ENCODE measurements at regions not wholly inside any gene's neighbourhood (a gene's known extent, or its start where the extent isn't known, plus 50 kb on each side); places are given as distances from the start of the nearest gene placed in this dataset.
A peak's percentile ranks its signal among the peaks of the same experiment; 100 is the strongest.

DNA sequence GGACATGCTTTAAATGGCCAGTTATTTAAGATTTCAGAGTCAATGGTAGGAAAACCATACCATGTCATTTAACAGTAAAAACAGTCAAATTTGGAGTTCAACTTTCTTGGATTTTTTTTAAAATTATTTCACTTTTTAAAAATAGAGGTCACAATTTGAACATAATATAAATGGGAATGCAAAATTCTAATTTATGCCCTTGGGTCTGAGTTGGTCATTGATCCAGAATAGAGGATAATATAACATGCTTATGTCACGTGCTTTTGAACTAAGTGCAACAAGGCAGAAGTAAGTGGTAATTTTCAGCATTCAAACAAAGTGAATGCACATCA lies 113.1 kb upstream of the SLC35F3 start:
- peaks cover 22% of the 10 kb centered on the region for H3K9me3 ChIP-seq (ENCODE audit: control insufficient read depth, low read length)
- no peaks in the 10 kb centered on the region for H3K4me1 ChIP-seq (ENCODE audit: control insufficient read depth, insufficient read depth, low read length)
- 28 to 33% methylated on average over 1 of the region's 1 CpG for WGBS, 2 experiments (ENCODE audit: insufficient coverage in 1 of 2, insufficient read length in 1 of 2)
- Mint-ChIP-seq H3K4me3 (no peak overlapping the region), H3K9me3 (peaks cover 23% of the 10 kb centered on the region), H3K27ac (no peak overlapping the region), H3K27me3 (ENCODE audit: insufficient read depth) (peaks cover 3% of the 10 kb centered on the region), H3K36me3 (ENCODE audit: low read depth) (peaks cover 3% of the 10 kb centered on the region), H3K4me1 (no peaks in the 10 kb centered on the region)
- H3K27ac ChIP-seq (ENCODE audit: low read depth, low read length) = no peak overlapping the region
- H3K4me3 ChIP-seq (ENCODE audit: low read length) = no peak overlapping the region
- no peak overlapping the region for H3K9ac ChIP-seq (ENCODE audit: extremely low read depth, low read length, poor library complexity, severe bottlenecking)
- TF ChIP-seq, protein P1, sequence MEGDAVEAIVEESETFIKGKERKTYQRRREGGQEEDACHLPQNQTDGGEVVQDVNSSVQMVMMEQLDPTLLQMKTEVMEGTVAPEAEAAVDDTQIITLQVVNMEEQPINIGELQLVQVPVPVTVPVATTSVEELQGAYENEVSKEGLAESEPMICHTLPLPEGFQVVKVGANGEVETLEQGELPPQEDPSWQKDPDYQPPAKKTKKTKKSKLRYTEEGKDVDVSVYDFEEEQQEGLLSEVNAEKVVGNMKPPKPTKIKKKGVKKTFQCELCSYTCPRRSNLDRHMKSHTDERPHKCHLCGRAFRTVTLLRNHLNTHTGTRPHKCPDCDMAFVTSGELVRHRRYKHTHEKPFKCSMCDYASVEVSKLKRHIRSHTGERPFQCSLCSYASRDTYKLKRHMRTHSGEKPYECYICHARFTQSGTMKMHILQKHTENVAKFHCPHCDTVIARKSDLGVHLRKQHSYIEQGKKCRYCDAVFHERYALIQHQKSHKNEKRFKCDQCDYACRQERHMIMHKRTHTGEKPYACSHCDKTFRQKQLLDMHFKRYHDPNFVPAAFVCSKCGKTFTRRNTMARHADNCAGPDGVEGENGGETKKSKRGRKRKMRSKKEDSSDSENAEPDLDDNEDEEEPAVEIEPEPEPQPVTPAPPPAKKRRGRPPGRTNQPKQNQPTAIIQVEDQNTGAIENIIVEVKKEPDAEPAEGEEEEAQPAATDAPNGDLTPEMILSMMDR (conservative IDR thresholded peaks at IDR 0.05) = no peak
- H3K27me3 ChIP-seq (ENCODE audit: control insufficient read depth, insufficient read depth, low read length, poor library complexity, severe bottlenecking) = no peaks in the 10 kb centered on the region
- H3K36me3 ChIP-seq (ENCODE audit: control insufficient read depth, insufficient read depth, low read length) = no peaks in the 10 kb centered on the region
- DNase-seq = no peak

DNA sequence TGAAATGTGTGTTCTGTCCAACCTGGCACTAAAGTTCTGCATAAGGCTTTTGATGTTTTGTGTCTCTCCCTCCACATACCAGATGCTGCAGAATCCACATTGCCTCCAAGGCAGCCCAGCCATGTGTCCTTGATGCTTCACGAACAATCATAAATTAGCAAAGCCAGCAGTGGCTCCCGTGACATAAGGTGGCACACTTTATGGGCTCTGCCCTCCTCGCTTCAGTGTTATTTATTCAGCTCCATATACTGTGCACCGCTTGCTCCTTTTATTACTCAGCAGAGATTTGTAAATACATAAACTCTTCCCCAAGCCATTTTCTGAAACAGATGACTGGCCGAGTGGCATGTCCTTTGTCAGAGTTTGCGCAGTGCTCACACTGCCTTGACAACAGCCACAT lies 112.8 kb upstream of the SLC35F3 start:
- WGBS, 2 experiments (ENCODE audit: insufficient coverage in 1 of 2, insufficient read length in 1 of 2) = 91 to 96% methylated on average over 6 of the region's 6 CpGs

DNA sequence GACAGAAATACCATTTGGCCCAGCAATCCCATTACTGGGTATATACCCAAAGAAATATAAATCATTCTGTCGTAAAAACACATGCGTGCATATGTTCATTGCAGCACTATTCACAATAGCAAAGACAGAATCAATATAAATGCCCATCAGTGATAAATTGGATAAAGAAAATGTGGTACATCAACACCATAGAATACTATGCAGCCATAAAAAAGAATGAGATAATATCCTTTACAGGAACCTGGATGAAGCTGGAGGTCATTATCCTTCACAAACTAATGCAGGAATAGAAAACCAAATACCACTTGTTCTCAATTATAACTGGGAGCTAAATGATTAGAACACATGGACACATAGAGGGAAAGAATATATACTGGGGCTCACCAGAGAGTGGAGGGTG lies 109.6 kb upstream of the SLC35F3 start:
- H3K27ac ChIP-seq (ENCODE audit: low read depth, low read length) = no peak overlapping the region
- peaks cover 50% of the 10 kb centered on the region for H3K9me3 ChIP-seq (ENCODE audit: control insufficient read depth, low read length)
- H3K4me1 Mint-ChIP-seq = peaks cover under 1% of the 10 kb centered on the region
- peaks cover 41% of the 10 kb centered on the region for H3K9me3 Mint-ChIP-seq
- no peaks in the 10 kb centered on the region for H3K36me3 ChIP-seq (ENCODE audit: control insufficient read depth, insufficient read depth, low read length)
- H3K4me3 ChIP-seq (ENCODE audit: low read length) = peak overlapping the region; percentile 23
- no peak overlapping the region for H3K9ac ChIP-seq (ENCODE audit: extremely low read depth, low read length, poor library complexity, severe bottlenecking)
- H3K4me3 Mint-ChIP-seq = no peak overlapping the region
- WGBS, 2 experiments (ENCODE audit: insufficient coverage in 1 of 2, insufficient read length in 1 of 2) = 97 to 100% methylated on average over 1 to 2 of the region's 2 CpGs
- peaks cover 7% of the 10 kb centered on the region for H3K36me3 Mint-ChIP-seq (ENCODE audit: low read depth)
- no peak for DNase-seq
- TF ChIP-seq, protein P1 (conservative IDR thresholded peaks at IDR 0.05) = no peak
- H3K27me3 Mint-ChIP-seq (ENCODE audit: insufficient read depth) = no peaks in the 10 kb centered on the region
- H3K27ac Mint-ChIP-seq = no peak overlapping the region
- H3K27me3 ChIP-seq (ENCODE audit: control insufficient read depth, insufficient read depth, low read length, poor library complexity, severe bottlenecking) = no peaks in the 10 kb centered on the region
- no peaks in the 10 kb centered on the region for H3K4me1 ChIP-seq (ENCODE audit: control insufficient read depth, insufficient read depth, low read length)

More for the DNA sequence above, 112.8 kb upstream of the SLC35F3 start:
- no peaks in the 10 kb centered on the region for H3K4me1 ChIP-seq (ENCODE audit: control insufficient read depth, insufficient read depth, low read length)
- no peak overlapping the region for H3K4me3 Mint-ChIP-seq
- no peaks in the 10 kb centered on the region for H3K27me3 ChIP-seq (ENCODE audit: control insufficient read depth, insufficient read depth, low read length, poor library complexity, severe bottlenecking)
- no peaks in the 10 kb centered on the region for H3K36me3 ChIP-seq (ENCODE audit: control insufficient read depth, insufficient read depth, low read length)
- no peak overlapping the region for H3K27ac Mint-ChIP-seq
- H3K27me3 Mint-ChIP-seq (ENCODE audit: insufficient read depth) = peaks cover 3% of the 10 kb centered on the region
- H3K9me3 ChIP-seq (ENCODE audit: control insufficient read depth, low read length) = peaks cover 22% of the 10 kb centered on the region
- no peak for DNase-seq
- TF ChIP-seq, protein P1 (conservative IDR thresholded peaks at IDR 0.05) = no peak
- peaks cover 3% of the 10 kb centered on the region for H3K36me3 Mint-ChIP-seq (ENCODE audit: low read depth)
- peaks cover 23% of the 10 kb centered on the region for H3K9me3 Mint-ChIP-seq
- no peak overlapping the region for H3K9ac ChIP-seq (ENCODE audit: extremely low read depth, low read length, poor library complexity, severe bottlenecking)
- H3K4me3 ChIP-seq (ENCODE audit: low read length) = no peak overlapping the region
- H3K4me1 Mint-ChIP-seq = no peaks in the 10 kb centered on the region
- no peak overlapping the region for H3K27ac ChIP-seq (ENCODE audit: low read depth, low read length)

Measured in endodermal cell (in vitro differentiated cells).